ENCODE measurements at regions not wholly inside any gene's neighbourhood (a gene's known extent, or its start where the extent isn't known, plus 50 kb on each side); places are given as distances from the start of the nearest gene placed in this dataset.

- Histone ChIP-seq H3K36me3 (ENCODE audit: low read depth) (no peaks in the 10 kb centered on the region), H4K20me1 (ENCODE audit: insufficient read depth) (no peaks in the 10 kb centered on the region), H3K4me3 (no peak overlapping the region), H3K9me2 (ENCODE audit: insufficient read depth) (no peaks in the 10 kb centered on the region), H3K9me3 (ENCODE audit: low read depth) (no peaks in the 10 kb centered on the region), H3K9ac (no peak overlapping the region), H3F3A (ENCODE audit: insufficient read depth) (no peaks in the 10 kb centered on the region), H2AFZ (no peak overlapping the region), H3K4me1 (ENCODE audit: insufficient read depth) (no peaks in the 10 kb centered on the region), H3K27ac (no peak overlapping the region), H3K4me2 (ENCODE audit: unreplicated experiment) (no peak overlapping the region), H3K27me3 (replicated peaks; ENCODE audit: insufficient read depth) (no peaks in the 10 kb centered on the region; the same call in 1 of the 2 replicates), H3K79me2 (ENCODE audit: insufficient read depth) (no peaks in the 10 kb centered on the region)
- 55 to 67% methylated on average over 3 of the region's 3 CpGs for WGBS, 2 experiments (ENCODE audit: low coverage in 1 of 2, low lambda C conversion rate in 2 of 2, missing lambda C conversion rate in 2 of 2)
- no peak for DNase-seq
- TF ChIP-seq EZH2phosphoT487 (IDR thresholded peaks at IDR 0.05; ENCODE audit: insufficient read depth, low read depth) (no peak), EZH2 (IDR thresholded peaks at IDR 0.05; ENCODE audit: insufficient read depth, poor library complexity, severe bottlenecking) (no peak)
- in situ Hi-C loops (cut with MboI), result no loop called here
These were observed 61.6 kb upstream of the LIMCH1 start for GRCh38 chr4:41476310-41476885.

DNA sequence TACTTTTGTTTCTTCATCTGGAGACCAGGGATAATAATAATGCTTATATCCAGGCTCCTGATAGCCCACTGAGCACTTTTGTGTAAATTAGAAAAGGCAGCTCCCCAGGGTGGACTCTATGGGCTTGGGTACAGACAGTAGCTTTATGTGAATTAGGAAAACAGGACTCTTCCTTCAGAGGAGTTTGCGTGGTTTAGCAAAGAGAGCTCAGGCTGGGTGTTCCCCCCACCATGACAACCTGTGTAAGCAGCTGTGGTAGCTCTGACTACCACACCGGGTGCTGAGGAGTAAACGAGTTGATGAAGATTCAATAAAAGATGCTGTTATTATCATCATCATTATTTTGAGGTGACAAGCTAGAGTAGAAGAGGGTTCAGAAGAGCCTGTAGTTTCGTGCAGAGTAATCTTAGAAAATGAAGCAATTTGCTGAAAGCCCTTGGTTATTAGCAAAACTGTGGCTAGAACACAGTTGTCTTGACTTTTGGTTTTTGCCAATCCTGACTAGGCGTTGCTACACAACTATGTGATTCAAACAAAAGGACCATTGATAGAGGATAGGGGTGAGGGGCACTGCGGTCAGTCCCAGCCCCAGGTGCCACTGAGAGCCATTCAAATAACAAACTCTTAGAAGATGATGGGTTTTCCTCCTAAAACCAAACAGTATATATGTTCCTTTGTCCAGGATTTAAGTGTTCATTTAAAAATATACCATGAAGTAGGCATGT is 60.6 kb upstream of the LIMCH1 start:
- no peaks in the 10 kb centered on the region for H3K79me2 ChIP-seq (ENCODE audit: insufficient read depth)
- in situ Hi-C loops (cut with MboI), result no loop called here
- no peaks in the 10 kb centered on the region for H3K9me3 ChIP-seq (ENCODE audit: low read depth)
- 48 to 54% methylated on average over 6 of the region's 6 CpGs for WGBS, 2 experiments (ENCODE audit: low coverage in 1 of 2, low lambda C conversion rate in 2 of 2, missing lambda C conversion rate in 2 of 2)
- no peak overlapping the region for H3K27ac ChIP-seq
- no peaks in the 10 kb centered on the region for H3K9me2 ChIP-seq (ENCODE audit: insufficient read depth)
- DNase-seq, result no peak
- no peaks in the 10 kb centered on the region for H3K36me3 ChIP-seq (ENCODE audit: low read depth)
- H3K4me1 ChIP-seq (ENCODE audit: insufficient read depth), result no peaks in the 10 kb centered on the region
- no peaks in the 10 kb centered on the region for H3F3A ChIP-seq (ENCODE audit: insufficient read depth)
- no peak overlapping the region for H3K9ac ChIP-seq
- no peak overlapping the region for H2AFZ ChIP-seq
- no peak overlapping the region for H3K4me2 ChIP-seq (ENCODE audit: unreplicated experiment)
- H4K20me1 ChIP-seq (ENCODE audit: insufficient read depth), result no peaks in the 10 kb centered on the region
- H3K27me3 ChIP-seq (replicated peaks; ENCODE audit: insufficient read depth), result no peaks in the 10 kb centered on the region; the same call in 1 of the 2 replicates
- H3K4me3 ChIP-seq, result no peak overlapping the region
- no peak for TF ChIP-seq EZH2phosphoT487 (IDR thresholded peaks at IDR 0.05; ENCODE audit: insufficient read depth, low read depth)
- TF ChIP-seq EZH2 (IDR thresholded peaks at IDR 0.05; ENCODE audit: insufficient read depth, poor library complexity, severe bottlenecking), result no peak

DNA sequence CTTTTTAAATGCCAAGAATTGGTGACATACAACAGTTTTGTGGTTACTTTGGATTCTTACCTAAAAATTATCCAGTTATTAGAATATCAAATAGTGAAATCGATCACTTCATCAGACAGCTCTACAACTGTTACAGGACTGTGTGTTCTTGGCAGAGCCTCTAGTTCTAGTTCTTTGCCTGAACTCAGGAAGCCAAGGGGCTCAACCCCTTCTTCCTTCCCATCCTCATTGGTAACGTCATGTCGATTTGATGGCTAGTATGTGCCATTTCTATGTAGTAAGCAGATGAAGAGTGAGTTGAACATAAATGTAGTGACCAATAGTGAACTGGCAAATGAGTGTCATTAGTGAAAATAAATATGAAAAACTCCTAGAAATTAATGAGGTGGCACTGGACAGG is 59.4 kb upstream of the LIMCH1 start:
- DNase-seq, result no peak
- Histone ChIP-seq H3K9ac (no peak overlapping the region), H3K27me3 (replicated peaks; ENCODE audit: insufficient read depth) (no peaks in the 10 kb centered on the region; the same call in 1 of the 2 replicates), H3K79me2 (ENCODE audit: insufficient read depth) (no peaks in the 10 kb centered on the region), H4K20me1 (ENCODE audit: insufficient read depth) (no peaks in the 10 kb centered on the region), H3K4me1 (ENCODE audit: insufficient read depth) (no peaks in the 10 kb centered on the region), H3F3A (ENCODE audit: insufficient read depth) (no peaks in the 10 kb centered on the region), H2AFZ (no peak overlapping the region), H3K9me3 (ENCODE audit: low read depth) (no peaks in the 10 kb centered on the region), H3K4me2 (ENCODE audit: unreplicated experiment) (no peak overlapping the region), H3K9me2 (ENCODE audit: insufficient read depth) (no peaks in the 10 kb centered on the region), H3K4me3 (no peak overlapping the region), H3K27ac (no peak overlapping the region), H3K36me3 (ENCODE audit: low read depth) (no peaks in the 10 kb centered on the region)
- in situ Hi-C loops (cut with MboI), result no loop called here
- no peak for TF ChIP-seq EZH2phosphoT487 (IDR thresholded peaks at IDR 0.05; ENCODE audit: insufficient read depth, low read depth)
- no peak for TF ChIP-seq EZH2 (IDR thresholded peaks at IDR 0.05; ENCODE audit: insufficient read depth, poor library complexity, severe bottlenecking)
- 50 to 51% methylated on average over 3 of the region's 3 CpGs for WGBS, 2 experiments (ENCODE audit: low coverage in 1 of 2, low lambda C conversion rate in 2 of 2, missing lambda C conversion rate in 2 of 2)

- H3K79me2 ChIP-seq (ENCODE audit: insufficient read depth), result no peaks in the 10 kb centered on the region
- no peaks in the 10 kb centered on the region for H3K36me3 ChIP-seq (ENCODE audit: low read depth)
- TF ChIP-seq EZH2 (IDR thresholded peaks at IDR 0.05; ENCODE audit: insufficient read depth, poor library complexity, severe bottlenecking) (no peak), EZH2phosphoT487 (IDR thresholded peaks at IDR 0.05; ENCODE audit: insufficient read depth, low read depth) (no peak)
- no peaks in the 10 kb centered on the region for H3K9me3 ChIP-seq (ENCODE audit: low read depth)
- no peak overlapping the region for H3K9ac ChIP-seq
- no peak overlapping the region for H3K4me2 ChIP-seq (ENCODE audit: unreplicated experiment)
- H3K4me3 ChIP-seq, result no peak overlapping the region
- H3K9me2 ChIP-seq (ENCODE audit: insufficient read depth), result no peaks in the 10 kb centered on the region
- H3F3A ChIP-seq (ENCODE audit: insufficient read depth), result no peaks in the 10 kb centered on the region
- 55 to 59% methylated on average over 5 of the region's 5 CpGs for WGBS, 2 experiments (ENCODE audit: low coverage in 1 of 2, low lambda C conversion rate in 2 of 2, missing lambda C conversion rate in 2 of 2)
- no peak for DNase-seq
- H3K27me3 ChIP-seq (replicated peaks; ENCODE audit: insufficient read depth), result no peaks in the 10 kb centered on the region; the same call in 1 of the 2 replicates
- H4K20me1 ChIP-seq (ENCODE audit: insufficient read depth), result no peaks in the 10 kb centered on the region
- H3K4me1 ChIP-seq (ENCODE audit: insufficient read depth), result no peaks in the 10 kb centered on the region
- in situ Hi-C loops (cut with MboI), result no loop called here
- H3K27ac ChIP-seq, result no peak overlapping the region
- H2AFZ ChIP-seq, result no peak overlapping the region
These were observed 57.1 kb upstream of the LIMCH1 start for GRCh38 chr4:41480896-41481311.
